H9 (cell line): ENCODE measurements at regions not wholly inside any gene's neighbourhood (a gene's known extent, or its start where the extent isn't known, plus 50 kb on each side); places are given as distances from the start of the nearest gene placed in this dataset.

Experiments
- DNase-seq: peaks from one replicate; pipeline ENCODE4 v3.0.0-alpha.2; 2017
- H2AFZ ChIP-seq: one replicate; pipeline ENCODE4 v1.6.1; 2013; ENCODE audit warnings: mild to moderate bottlenecking, low read length, control low read depth, moderate library complexity
- H2AK5ac ChIP-seq: 2 replicates; pipeline ENCODE4 v1.6.1; 2013; ENCODE audit warnings: low read length, control low read depth, mixed read lengths; ENCODE audit not compliant: insufficient read length
- H2BK120ac ChIP-seq: one replicate; pipeline ENCODE4 v1.6.1; 2013; ENCODE audit warnings: low read depth, mild to moderate bottlenecking, low read length, control low read depth, inconsistent platforms; ENCODE audit not compliant: poor library complexity, severe bottlenecking
- H2BK12ac ChIP-seq: 2 replicates; pipeline ENCODE4 v1.6.1; 2013; ENCODE audit warnings: low read length, control low read depth, mixed read lengths, low read depth; ENCODE audit not compliant: insufficient read length
- H2BK15ac ChIP-seq: 2 replicates; pipeline ENCODE4 v1.6.1; 2013; ENCODE audit warnings: low read depth, low read length, control low read depth
- H2BK20ac ChIP-seq: one replicate; pipeline ENCODE4 v1.6.1; 2013; ENCODE audit warnings: low read depth, mild to moderate bottlenecking, low read length, control low read depth, inconsistent platforms; ENCODE audit not compliant: poor library complexity, severe bottlenecking
- H2BK5ac ChIP-seq: 2 replicates; pipeline ENCODE4 v1.6.1; 2013; ENCODE audit warnings: low read length, control low read depth, mixed read lengths; ENCODE audit not compliant: insufficient read length
- H3K14ac ChIP-seq: 2 replicates; pipeline ENCODE4 v1.6.1; 2013; ENCODE audit warnings: low read length, control low read depth; ENCODE audit not compliant: insufficient read depth
- H3K18ac ChIP-seq: 2 replicates; pipeline ENCODE4 v1.6.1; 2013; ENCODE audit warnings: low read depth, mild to moderate bottlenecking, mixed read lengths, low read length, control low read depth; ENCODE audit not compliant: insufficient read length
- H3K23ac ChIP-seq: 2 replicates; pipeline ENCODE4 v1.6.1; 2013; ENCODE audit warnings: low read length, control low read depth, mixed read lengths, low read depth; ENCODE audit not compliant: insufficient read length
- H3K23me2 ChIP-seq: 2 replicates; pipeline ENCODE4 v1.6.1; 2013; ENCODE audit warnings: low read depth, mild to moderate bottlenecking, mixed read lengths, low read length, control low read depth; ENCODE audit not compliant: insufficient read length, poor library complexity, severe bottlenecking
- H3K27ac ChIP-seq: 2 replicates; pipeline ENCODE4 v1.5.1; 2013; ENCODE audit warnings: low read length, control low read depth, mixed read lengths, low read depth; ENCODE audit not compliant: insufficient read length
- H3K27me3 ChIP-seq: 2 replicates; pipeline ENCODE4 v1.6.1; 2013; ENCODE audit warnings: low read length, control low read depth, inconsistent platforms; ENCODE audit not compliant: insufficient read depth
- H3K4ac ChIP-seq: 2 replicates; pipeline ENCODE4 v1.6.1; 2013; ENCODE audit warnings: low read depth, mild to moderate bottlenecking, control low read depth, inconsistent platforms, low read length, moderate library complexity
- H3K4me1 ChIP-seq: 2 replicates; pipeline ENCODE4 v1.6.1; 2013; ENCODE audit warnings: low read length, control low read depth, inconsistent platforms; ENCODE audit not compliant: insufficient read depth
- H3K4me2 ChIP-seq: 2 replicates; pipeline ENCODE4 v1.6.1; 2013; ENCODE audit warnings: low read length, control low read depth, mixed read lengths; ENCODE audit not compliant: insufficient read length, insufficient read depth
- H3K56ac ChIP-seq: 2 replicates; pipeline ENCODE4 v1.6.1; 2013; ENCODE audit warnings: low read depth, mild to moderate bottlenecking, mixed read lengths, low read length, control low read depth; ENCODE audit not compliant: insufficient read length
- H3K79me1 ChIP-seq: 2 replicates; pipeline ENCODE4 v1.6.1; 2013; ENCODE audit warnings: low read depth, mild to moderate bottlenecking, moderate library complexity, low read length, control low read depth, inconsistent platforms; ENCODE audit not compliant: insufficient read depth, poor library complexity, severe bottlenecking
- H3K79me2 ChIP-seq: 2 replicates; pipeline ENCODE4 v1.6.1; 2013; ENCODE audit warnings: low read length, control low read depth, inconsistent platforms; ENCODE audit not compliant: insufficient read depth
- H3K9ac ChIP-seq: 2 replicates; pipeline ENCODE4 v1.6.1; 2013; ENCODE audit warnings: low read length, control low read depth, mixed read lengths; ENCODE audit not compliant: insufficient read length; ENCODE audit errors: extremely low read depth
- H3K9me3 ChIP-seq: one replicate; pipeline ENCODE4 v1.6.1; 2013; ENCODE audit warnings: low read depth, low read length, inconsistent platforms; ENCODE audit not compliant: control insufficient read depth
- H3T11ph ChIP-seq: one replicate; pipeline ENCODE4 v1.6.1; 2013; ENCODE audit warnings: mild to moderate bottlenecking, low read length, control low read depth, inconsistent platforms
- H4K20me1 ChIP-seq: one replicate; pipeline ENCODE4 v1.6.1; 2013; ENCODE audit not compliant: control insufficient read depth, insufficient read length, insufficient read depth
- H4K5ac ChIP-seq: 2 replicates; pipeline ENCODE4 v1.6.1; 2013; ENCODE audit warnings: low read depth, mild to moderate bottlenecking, mixed read lengths, low read length, control low read depth; ENCODE audit not compliant: insufficient read length
- H4K8ac ChIP-seq: replicated peaks from 2 replicates; pipeline ENCODE4 v1.6.1; 2013; ENCODE audit warnings: low read length, control low read depth, mixed read lengths, low read depth; ENCODE audit not compliant: insufficient read length
- H4K91ac ChIP-seq: 2 replicates; pipeline ENCODE4 v1.6.1; 2013; ENCODE audit warnings: low read depth, mild to moderate bottlenecking, moderate library complexity, mixed read lengths, low read length, control low read depth; ENCODE audit not compliant: insufficient read length
- H3K27ac Mint-ChIP-seq, 3 experiments: 2 replicates in 2 of 3; 3 replicates in 1 of 3; pipeline ENCODE4 v1.8.0; 2020 to 2021; ENCODE audit warnings: mixed read lengths in 3 of 3, mild to moderate bottlenecking in 1 of 3, moderate library complexity in 1 of 3
- H3K27me3 Mint-ChIP-seq: 2 replicates; pipeline ENCODE4 v1.8.0; 2021; ENCODE audit warnings: low read depth, mild to moderate bottlenecking, moderate library complexity, mixed read lengths
- H3K36me3 Mint-ChIP-seq, 3 experiments: 2 replicates in 2 of 3; 3 replicates in 1 of 3; pipeline ENCODE4 v1.8.0; 2020 to 2021; ENCODE audit warnings: low read depth in 3 of 3, mixed read lengths in 3 of 3; ENCODE audit not compliant: insufficient read depth in 1 of 3
- H3K4me1 Mint-ChIP-seq, 2 experiments: 2 replicates each; pipeline ENCODE4 v1.8.0; 2020; ENCODE audit warnings: mixed read lengths in 2 of 2
- H3K4me3 Mint-ChIP-seq, 2 experiments: 2 replicates in 1 of 2; 3 replicates in 1 of 2; pipeline ENCODE4 v1.8.0; 2020 to 2021; ENCODE audit warnings: mild to moderate bottlenecking in 2 of 2, mixed read lengths in 2 of 2, moderate library complexity in 1 of 2
- H3K9me3 Mint-ChIP-seq, 2 experiments: 2 replicates in 1 of 2; 3 replicates in 1 of 2; pipeline ENCODE4 v1.8.0; 2020; ENCODE audit warnings: mild to moderate bottlenecking in 2 of 2, mixed read lengths in 2 of 2, moderate library complexity in 1 of 2
- WGBS: extraction: QIAGEN DNeasy Blood & Tissue Kit; methylation state at CpG from one replicate; pipeline ENCODE4 v1.1.7; 2013; ENCODE audit warnings: missing lambda C conversion rate, low lambda C conversion rate, mixed read lengths; ENCODE audit not compliant: insufficient read length; ENCODE audit errors: extremely low coverage; 5-methylcytosine and 5-hydroxymethylcytosine counted together
- TF ChIP-seq, protein P1 (sequence below): fragments of 200-600 bp; sonication (generic); conservative IDR thresholded peaks from 3 replicates; pipeline ENCODE4 v1.8.0; 2021; ENCODE audit warnings: antibody characterized with exemption, mild to moderate bottlenecking

DNA sequence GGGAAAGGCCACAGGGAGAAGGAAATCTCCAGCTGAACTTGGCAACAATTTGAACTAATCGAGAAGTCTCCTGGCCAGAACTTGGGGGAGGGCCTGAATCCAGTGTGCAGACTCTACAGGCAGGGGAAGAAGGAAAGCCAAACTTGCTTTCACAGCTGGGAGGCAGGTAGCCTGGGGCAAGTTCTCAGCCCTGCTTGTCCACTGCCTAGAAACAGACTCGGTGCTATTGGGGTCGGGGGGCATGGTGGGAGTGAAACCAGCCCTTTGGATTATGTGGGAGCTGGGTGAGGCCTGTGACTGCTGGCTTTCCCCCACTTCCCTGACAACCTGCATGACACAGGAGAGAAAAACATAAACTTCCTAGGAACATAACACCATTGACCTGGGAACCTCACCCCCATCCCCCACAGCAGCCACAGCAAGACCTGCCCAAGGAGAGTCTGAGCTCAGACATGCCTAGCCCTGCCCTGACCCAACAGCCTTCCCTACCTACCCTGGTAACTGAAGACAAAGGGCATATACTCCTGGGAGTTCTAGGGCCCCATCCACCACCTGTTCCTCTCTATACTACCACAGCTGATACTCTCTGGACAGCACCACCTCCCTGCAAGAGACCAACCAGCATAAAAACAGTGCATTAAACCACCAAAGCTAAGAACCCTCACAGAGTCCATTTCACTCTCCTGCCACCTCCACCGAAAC lies 103.7 kb upstream of the MNS1 start:
- Histone ChIP-seq H3K9ac (no peak overlapping the region), H3K23me2 (no peaks in the 10 kb centered on the region), H3K9me3 (no peaks in the 10 kb centered on the region), H2BK20ac (no peak overlapping the region), H3K56ac (no peak overlapping the region), H4K20me1 (no peaks in the 10 kb centered on the region), H2BK15ac (no peak overlapping the region), H4K5ac (no peak overlapping the region), H2BK120ac (no peak overlapping the region), H3K23ac (no peak overlapping the region), H3T11ph (no peak overlapping the region), H3K18ac (no peak overlapping the region), H3K27ac (no peak overlapping the region), H3K14ac (no peak overlapping the region), H3K27me3 (no peaks in the 10 kb centered on the region), H3K4me1 (no peaks in the 10 kb centered on the region), H2BK5ac (no peak overlapping the region), H2AK5ac (no peak overlapping the region), H2AFZ (no peak overlapping the region), H2BK12ac (no peak overlapping the region), H4K91ac (no peak overlapping the region), H3K4ac (no peak overlapping the region), H3K4me2 (no peak overlapping the region), H3K79me2 (no peaks in the 10 kb centered on the region), H3K79me1 (no peaks in the 10 kb centered on the region), H4K8ac (no peak overlapping the region)
- H3K9me3 Mint-ChIP-seq, result peaks cover 4 to 5% of the 10 kb centered on the region in 2 experiments; a peak in 3 of 5 replicates
- no peak overlapping the region for H3K4me3 Mint-ChIP-seq
- H3K27ac Mint-ChIP-seq, result peak overlapping the region in 1 of 3 experiments; percentile 29; a peak in 1 of 7 replicates
- DNase-seq, result no peak
- no peaks in the 10 kb centered on the region for H3K4me1 Mint-ChIP-seq
- TF ChIP-seq, protein P1, sequence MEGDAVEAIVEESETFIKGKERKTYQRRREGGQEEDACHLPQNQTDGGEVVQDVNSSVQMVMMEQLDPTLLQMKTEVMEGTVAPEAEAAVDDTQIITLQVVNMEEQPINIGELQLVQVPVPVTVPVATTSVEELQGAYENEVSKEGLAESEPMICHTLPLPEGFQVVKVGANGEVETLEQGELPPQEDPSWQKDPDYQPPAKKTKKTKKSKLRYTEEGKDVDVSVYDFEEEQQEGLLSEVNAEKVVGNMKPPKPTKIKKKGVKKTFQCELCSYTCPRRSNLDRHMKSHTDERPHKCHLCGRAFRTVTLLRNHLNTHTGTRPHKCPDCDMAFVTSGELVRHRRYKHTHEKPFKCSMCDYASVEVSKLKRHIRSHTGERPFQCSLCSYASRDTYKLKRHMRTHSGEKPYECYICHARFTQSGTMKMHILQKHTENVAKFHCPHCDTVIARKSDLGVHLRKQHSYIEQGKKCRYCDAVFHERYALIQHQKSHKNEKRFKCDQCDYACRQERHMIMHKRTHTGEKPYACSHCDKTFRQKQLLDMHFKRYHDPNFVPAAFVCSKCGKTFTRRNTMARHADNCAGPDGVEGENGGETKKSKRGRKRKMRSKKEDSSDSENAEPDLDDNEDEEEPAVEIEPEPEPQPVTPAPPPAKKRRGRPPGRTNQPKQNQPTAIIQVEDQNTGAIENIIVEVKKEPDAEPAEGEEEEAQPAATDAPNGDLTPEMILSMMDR, result no peak
- H3K36me3 Mint-ChIP-seq, result no peaks in the 10 kb centered on the region
- H3K27me3 Mint-ChIP-seq, result peaks cover 3% of the 10 kb centered on the region; the same call in 1 of the 2 replicates
- WGBS, result no CpG with 5 or more reads among the region's 4 CpGs
